ENCODE measurements at regions not wholly inside any gene's neighbourhood (a gene's known extent, or its start where the extent isn't known, plus 50 kb on each side); places are given as distances from the start of the nearest gene placed in this dataset.

DNA sequence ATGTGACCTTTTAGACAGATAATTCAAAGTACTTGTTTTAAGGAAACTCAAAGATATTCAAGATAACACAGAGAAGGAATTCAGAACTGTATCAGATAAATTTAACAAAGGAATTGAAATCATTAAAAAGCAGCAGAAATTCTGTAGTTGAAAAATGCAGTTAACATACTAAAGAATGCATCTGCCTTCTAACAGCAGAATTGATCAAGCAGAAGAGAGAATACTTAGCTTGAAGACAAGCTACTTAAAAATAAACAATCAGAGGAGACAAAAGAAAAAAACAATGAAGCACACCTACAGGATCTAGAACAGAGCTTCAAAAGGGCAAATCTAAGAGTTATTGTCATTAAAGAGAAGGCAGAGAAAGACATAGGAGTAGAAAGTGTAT, 123.0 kb upstream of the TET2 start:
- Histone ChIP-seq H2BK5ac (ENCODE audit: low read depth, low read length) (no peak overlapping the region), H3K23me2 (ENCODE audit: low read depth, low read length) (no peaks in the 10 kb centered on the region), H2BK15ac (ENCODE audit: low read length) (no peak overlapping the region), H3K9me3 (ENCODE audit: insufficient read depth in 2 of 2, low read depth in 1 of 2, low read length in 1 of 2) (no peaks in the 10 kb centered on the region), H3K36me3 (ENCODE audit: control insufficient read depth in 2 of 4, insufficient read depth in 4 of 4, low read length in 3 of 4) (no peaks in the 10 kb centered on the region), H3K27ac (ENCODE audit: low read depth, low read length) (no peak overlapping the region), H3K79me2 (ENCODE audit: control insufficient read depth in 1 of 2, insufficient read depth in 2 of 2, low read length in 2 of 2) (no peaks in the 10 kb centered on the region), H2AFZ (ENCODE audit: low read length) (no peak overlapping the region), H3K56ac (replicated peaks; ENCODE audit: insufficient read length, low read depth, low read length) (no peak overlapping the region), H3K4me3 (ENCODE audit: extremely low read depth in 1 of 4, insufficient read depth in 2 of 4, low read depth in 3 of 4, low read length in 4 of 4) (no peak overlapping the region), H3K23ac (ENCODE audit: insufficient read length) (no peak overlapping the region), H3K4me1 (replicated peaks in 1 of 4; ENCODE audit: control insufficient read depth in 3 of 4, insufficient read depth in 4 of 4, low read length in 3 of 4) (no peaks in the 10 kb centered on the region), H3K79me1 (ENCODE audit: low read depth, low read length) (no peaks in the 10 kb centered on the region), H3K14ac (ENCODE audit: insufficient read length) (no peak overlapping the region), H2BK12ac (ENCODE audit: low read depth, low read length) (no peak overlapping the region), H3K18ac (ENCODE audit: extremely low read depth, low read length) (no peak overlapping the region), H4K20me1 (replicated peaks in 1 of 2; ENCODE audit: control insufficient read depth in 1 of 2, insufficient read depth in 2 of 2, low read length in 2 of 2) (no peaks in the 10 kb centered on the region), H4K91ac (replicated peaks; ENCODE audit: insufficient read length, low read length) (no peak overlapping the region), H3K4me2 (ENCODE audit: insufficient read depth in 1 of 2, low read depth in 2 of 2, low read length in 2 of 2) (no peak overlapping the region), H2BK120ac (replicated peaks; ENCODE audit: low read depth, low read length) (no peak overlapping the region), H4K8ac (ENCODE audit: extremely low read depth, insufficient read depth, low read length) (no peak overlapping the region), H2AK5ac (ENCODE audit: low read depth, low read length) (no peak overlapping the region), H3K4ac (replicated peaks; ENCODE audit: insufficient read length, low read depth, low read length) (no peak overlapping the region), H3K9ac (replicated peaks in 1 of 4; ENCODE audit: extremely low read depth in 1 of 4, low read depth in 3 of 4, low read length in 3 of 4) (no peak overlapping the region), H4K5ac (ENCODE audit: insufficient read length, low read depth, low read length) (no peak overlapping the region), H2BK20ac (ENCODE audit: low read length) (no peak overlapping the region), H3K27me3 (replicated peaks in 1 of 4; ENCODE audit: control insufficient read depth in 3 of 4, extremely low read depth in 1 of 4, insufficient read depth in 3 of 4, low read length in 3 of 4) (no peaks in the 10 kb centered on the region)
- TF ChIP-seq, protein P1, sequence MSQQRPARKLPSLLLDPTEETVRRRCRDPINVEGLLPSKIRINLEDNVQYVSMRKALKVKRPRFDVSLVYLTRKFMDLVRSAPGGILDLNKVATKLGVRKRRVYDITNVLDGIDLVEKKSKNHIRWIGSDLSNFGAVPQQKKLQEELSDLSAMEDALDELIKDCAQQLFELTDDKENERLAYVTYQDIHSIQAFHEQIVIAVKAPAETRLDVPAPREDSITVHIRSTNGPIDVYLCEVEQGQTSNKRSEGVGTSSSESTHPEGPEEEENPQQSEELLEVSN (IDR thresholded peaks at IDR 0.05), result no peak
- no peak for TF ChIP-seq NRF1 (IDR thresholded peaks at IDR 0.05; ENCODE audit: low read depth, low read length)
- TF ChIP-seq, protein P2, sequence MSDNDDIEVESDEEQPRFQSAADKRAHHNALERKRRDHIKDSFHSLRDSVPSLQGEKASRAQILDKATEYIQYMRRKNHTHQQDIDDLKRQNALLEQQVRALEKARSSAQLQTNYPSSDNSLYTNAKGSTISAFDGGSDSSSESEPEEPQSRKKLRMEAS (IDR thresholded peaks at IDR 0.05), result no peak
- POLR2A ChIA-PET (ENCODE audit: partially characterized antibody), result no interaction called here
- DNase-seq (ENCODE audit: low read depth in 1 of 2, low spot score in 2 of 2), result no peak
- CTCF ChIA-PET (ENCODE audit: partially characterized antibody), result no interaction called here
- no peak for FAIRE-seq

Measured in H1 (cell line).